ENCODE measurements at regions not wholly inside any gene's neighbourhood (a gene's known extent, or its start where the extent isn't known, plus 50 kb on each side); places are given as distances from the start of the nearest gene placed in this dataset.

GRCh38 chr3:16069149-16069922 lies 105.1 kb upstream of the GALNT15 start:
- TF ChIP-seq BHLHE40 (IDR thresholded peaks at IDR 0.05; ENCODE audit: borderline replicate concordance), result no peak
- TF ChIP-seq LEF1 (IDR thresholded peaks at IDR 0.05; ENCODE audit: borderline replicate concordance), result no peak
- no peak for TF ChIP-seq FOXA1 (IDR thresholded peaks at IDR 0.05)
- no peak for TF ChIP-seq SUZ12 (IDR thresholded peaks at IDR 0.05)
- TF ChIP-seq NFRKB (IDR thresholded peaks at IDR 0.05), result no peak
- no peak for TF ChIP-seq FOXM1 (IDR thresholded peaks at IDR 0.05; ENCODE audit: borderline replicate concordance)
- no peak for TF ChIP-seq L3MBTL2 (conservative IDR thresholded peaks at IDR 0.05)
- TF ChIP-seq HDGF (IDR thresholded peaks at IDR 0.05; ENCODE audit: borderline replicate concordance), result no peak
- TF ChIP-seq PKNOX1 (IDR thresholded peaks at IDR 0.05), result no peak
- TF ChIP-seq SP1 (IDR thresholded peaks at IDR 0.05), result no peak
- TF ChIP-seq CTBP1 (IDR thresholded peaks at IDR 0.05; ENCODE audit: borderline replicate concordance), result no peak
- no peak for TF ChIP-seq ELF4 (IDR thresholded peaks at IDR 0.05)

Data from HEK293T (cell line).